Upper lobe of right lung (tissue), 1 donor: ENCODE measurements at regions not wholly inside any gene's neighbourhood (a gene's known extent, or its start where the extent isn't known, plus 50 kb on each side); places are given as distances from the start of the nearest gene placed in this dataset.

Experiments used
- ATAC-seq: fragments of 200-7000 bp; cut with Tn5 transposase; one replicate; pipeline ENCODE4 v1.9.1; 2020; ENCODE audit warnings: mild to moderate bottlenecking, moderate library complexity
- DNase-seq: peaks from one replicate; pipeline ENCODE4 v3.0.0-alpha.2; 2020
- H3K27ac ChIP-seq: fragments of 200-600 bp; one replicate; pipeline ENCODE4 v1.8.0; 2022
- H3K27me3 ChIP-seq: fragments of 200-600 bp; one replicate; pipeline ENCODE4 v1.8.0; 2022; ENCODE audit warnings: mild to moderate bottlenecking
- H3K36me3 ChIP-seq: fragments of 200-600 bp; one replicate; pipeline ENCODE4 v1.8.0; 2022
- H3K4me1 ChIP-seq: fragments of 200-600 bp; one replicate; pipeline ENCODE4 v1.8.0; 2022
- H3K4me3 ChIP-seq: fragments of 200-600 bp; one replicate; pipeline ENCODE4 v1.8.0; 2022; ENCODE audit warnings: mild to moderate bottlenecking
- H3K9me3 ChIP-seq: fragments of 200-600 bp; one replicate; pipeline ENCODE4 v1.8.0; 2022
- intact Hi-C: fragments of 100-400 bp; cut with DNase I; formaldehyde crosslinking; loops from one replicate; pipeline ENCODE4 v1.11.0; 2022
- TF ChIP-seq, protein P1 (sequence below): fragments of 200-600 bp; IDR thresholded peaks from one replicate; pipeline ENCODE4 v1.8.0; 2022; ENCODE audit warnings: antibody characterized with exemption
- donor health status: DM: no; HTN: yes; CAD: no; lungs with severe emphysema.

DNA sequence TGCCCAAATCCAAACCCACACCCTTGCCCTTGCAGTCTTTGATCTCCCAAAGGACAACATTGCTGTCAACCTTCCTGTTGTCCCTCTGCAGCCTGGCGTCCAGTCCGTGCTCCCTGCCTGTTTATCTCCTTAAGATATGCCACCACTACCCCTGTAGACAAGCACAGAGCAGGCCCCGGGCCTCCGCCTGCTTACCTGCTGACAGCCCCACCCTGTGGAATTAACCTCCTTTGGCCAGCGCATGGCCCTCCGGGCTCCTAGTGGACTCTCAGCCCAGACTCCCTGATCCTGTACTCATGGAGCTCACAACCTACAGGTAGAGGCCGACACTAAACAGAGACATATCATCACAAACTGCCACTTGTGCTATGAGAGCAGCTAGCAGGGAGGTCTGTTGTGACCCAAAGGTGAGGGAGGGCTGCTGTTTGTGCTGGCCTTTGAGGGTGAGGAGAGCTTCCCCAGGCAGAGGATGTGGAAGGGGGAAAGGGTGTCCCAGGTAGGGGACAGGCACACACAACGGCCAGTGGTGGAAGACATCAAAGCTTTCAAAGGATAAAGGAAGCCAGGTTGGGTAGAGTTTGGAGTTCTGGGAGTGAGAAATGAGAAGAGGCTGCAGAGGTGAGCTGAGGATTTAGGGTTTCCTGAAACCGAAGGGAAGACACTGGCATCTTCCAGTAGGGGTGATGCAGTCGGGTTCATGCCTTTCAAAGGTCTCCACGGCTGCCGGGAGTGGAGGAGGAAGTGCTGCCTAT is 174.5 kb upstream of the ZMIZ1 start:
- no peak for DNase-seq
- intact Hi-C loops = no loop called here
- Histone ChIP-seq H3K4me1 (no peaks in the 10 kb centered on the region), H3K27ac (no peak overlapping the region), H3K4me3 (no peak overlapping the region), H3K36me3 (no peaks in the 10 kb centered on the region), H3K9me3 (no peaks in the 10 kb centered on the region), H3K27me3 (no peaks in the 10 kb centered on the region)
- TF ChIP-seq, protein P1, sequence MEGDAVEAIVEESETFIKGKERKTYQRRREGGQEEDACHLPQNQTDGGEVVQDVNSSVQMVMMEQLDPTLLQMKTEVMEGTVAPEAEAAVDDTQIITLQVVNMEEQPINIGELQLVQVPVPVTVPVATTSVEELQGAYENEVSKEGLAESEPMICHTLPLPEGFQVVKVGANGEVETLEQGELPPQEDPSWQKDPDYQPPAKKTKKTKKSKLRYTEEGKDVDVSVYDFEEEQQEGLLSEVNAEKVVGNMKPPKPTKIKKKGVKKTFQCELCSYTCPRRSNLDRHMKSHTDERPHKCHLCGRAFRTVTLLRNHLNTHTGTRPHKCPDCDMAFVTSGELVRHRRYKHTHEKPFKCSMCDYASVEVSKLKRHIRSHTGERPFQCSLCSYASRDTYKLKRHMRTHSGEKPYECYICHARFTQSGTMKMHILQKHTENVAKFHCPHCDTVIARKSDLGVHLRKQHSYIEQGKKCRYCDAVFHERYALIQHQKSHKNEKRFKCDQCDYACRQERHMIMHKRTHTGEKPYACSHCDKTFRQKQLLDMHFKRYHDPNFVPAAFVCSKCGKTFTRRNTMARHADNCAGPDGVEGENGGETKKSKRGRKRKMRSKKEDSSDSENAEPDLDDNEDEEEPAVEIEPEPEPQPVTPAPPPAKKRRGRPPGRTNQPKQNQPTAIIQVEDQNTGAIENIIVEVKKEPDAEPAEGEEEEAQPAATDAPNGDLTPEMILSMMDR = no peak
- no peak for ATAC-seq

GRCh38 chr10:78894841-78895195 is 173.9 kb upstream of the ZMIZ1 start:
- intact Hi-C loops = no loop called here
- no peak overlapping the region for H3K4me3 ChIP-seq
- ATAC-seq (no peak), DNase-seq (no peak)
- H3K9me3 ChIP-seq = no peaks in the 10 kb centered on the region
- H3K4me1 ChIP-seq = no peaks in the 10 kb centered on the region
- TF ChIP-seq, protein P1 = no peak
- H3K27ac ChIP-seq = no peak overlapping the region
- no peaks in the 10 kb centered on the region for H3K27me3 ChIP-seq
- no peaks in the 10 kb centered on the region for H3K36me3 ChIP-seq

DNA sequence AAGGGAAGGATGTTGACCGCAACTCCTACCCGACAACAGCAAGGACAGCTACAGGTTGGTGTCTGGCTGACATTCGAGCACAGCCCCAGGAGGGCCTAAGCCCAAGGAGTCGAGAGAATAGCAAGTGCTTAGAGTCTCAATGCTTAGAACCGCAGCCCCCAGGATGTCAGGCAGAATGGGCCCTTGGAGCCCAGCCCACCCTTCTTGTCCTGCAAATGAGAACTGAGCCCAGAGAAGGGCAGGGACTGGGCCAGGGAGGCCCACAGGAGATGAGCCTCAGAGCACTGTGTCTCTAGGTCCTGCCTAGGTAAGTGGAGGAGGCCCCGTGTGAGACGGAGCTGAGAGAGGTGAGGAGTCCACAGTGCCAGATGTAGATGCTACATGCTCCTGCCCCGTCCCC is 173.3 kb upstream of the ZMIZ1 start:
- H3K4me3 ChIP-seq = no peak overlapping the region
- H3K27ac ChIP-seq = no peak overlapping the region
- TF ChIP-seq, protein P1 = no peak
- ATAC-seq = no peak
- no peaks in the 10 kb centered on the region for H3K36me3 ChIP-seq
- intact Hi-C loops = no loop called here
- H3K27me3 ChIP-seq = no peaks in the 10 kb centered on the region
- no peaks in the 10 kb centered on the region for H3K9me3 ChIP-seq
- DNase-seq = no peak
- H3K4me1 ChIP-seq = no peaks in the 10 kb centered on the region

DNA sequence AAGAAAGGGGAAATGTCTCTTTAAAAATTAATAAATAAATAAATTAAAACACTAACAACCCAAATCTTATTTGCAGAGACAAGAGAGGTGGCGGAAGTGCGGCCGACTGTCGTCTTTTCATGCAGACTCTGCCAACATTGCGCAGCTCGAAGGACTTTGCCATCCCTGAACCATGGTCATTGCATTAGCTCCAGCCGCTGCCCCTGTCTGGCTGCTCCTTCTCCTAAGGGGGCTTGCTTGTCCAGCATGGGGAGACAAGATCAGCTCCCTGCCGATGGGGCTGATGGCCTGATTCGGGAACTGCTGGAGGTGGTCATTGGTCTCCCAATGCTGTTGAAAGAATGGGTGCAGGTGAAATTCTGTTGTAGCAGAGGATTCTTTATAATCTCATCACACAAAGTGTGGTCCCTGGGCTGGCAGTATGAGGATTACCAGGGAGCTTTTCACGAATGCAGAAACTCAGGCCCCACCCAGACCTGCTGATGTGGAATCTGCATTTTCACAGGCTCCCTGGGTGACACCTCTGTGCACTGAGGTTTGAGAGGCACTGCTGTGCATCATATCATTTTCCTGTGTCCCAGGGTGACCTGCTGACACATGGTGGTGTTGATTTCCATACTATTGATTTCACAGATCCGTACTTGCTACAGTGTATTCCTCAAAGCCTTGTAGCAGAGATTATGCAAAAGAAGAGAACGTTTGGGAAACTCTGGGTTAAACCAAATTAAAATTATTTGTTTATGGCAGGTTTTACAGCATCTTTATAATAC is 172.4 kb upstream of the ZMIZ1 start:
- TF ChIP-seq, protein P1 = no peak
- H3K27ac ChIP-seq = no peak overlapping the region
- intact Hi-C loops = no loop called here
- H3K27me3 ChIP-seq = no peaks in the 10 kb centered on the region
- no peak overlapping the region for H3K4me3 ChIP-seq
- no peaks in the 10 kb centered on the region for H3K9me3 ChIP-seq
- DNase-seq (peak; percentile 54), ATAC-seq (no peak)
- H3K4me1 ChIP-seq = no peaks in the 10 kb centered on the region
- H3K36me3 ChIP-seq = no peaks in the 10 kb centered on the region

- TF ChIP-seq, protein P1 = no peak
- Histone ChIP-seq H3K9me3 (no peaks in the 10 kb centered on the region), H3K36me3 (no peaks in the 10 kb centered on the region), H3K4me3 (no peak overlapping the region), H3K27ac (no peak overlapping the region), H3K4me1 (no peaks in the 10 kb centered on the region), H3K27me3 (no peaks in the 10 kb centered on the region)
- ATAC-seq (no peak), DNase-seq (no peak)
- intact Hi-C loops = no loop called here
Observed at GRCh38 chr10:78898341-78899097, 170.2 kb upstream of the ZMIZ1 start.
